ENCODE measurements at regions not wholly inside any gene's neighbourhood (a gene's known extent, or its start where the extent isn't known, plus 50 kb on each side); places are given as distances from the start of the nearest gene placed in this dataset.

DNA sequence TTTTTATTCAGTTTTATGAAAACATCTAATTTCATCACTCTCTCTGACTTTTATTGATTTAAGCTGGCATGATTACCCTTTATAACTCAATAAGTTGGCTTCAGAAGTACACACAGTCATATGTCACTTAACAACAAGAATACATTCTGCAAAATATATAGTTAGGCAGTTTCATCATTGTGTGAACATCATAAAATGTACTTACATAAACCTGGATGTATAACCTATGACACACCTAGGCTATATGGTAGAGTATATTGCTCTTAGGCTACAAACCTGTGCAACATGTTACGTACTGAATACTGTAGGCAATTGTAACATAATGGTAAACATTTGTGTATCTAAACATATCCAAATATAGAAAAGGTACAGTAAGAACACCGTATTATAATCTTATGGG, 362.2 kb upstream of the BTBD3 start:
- TF ChIP-seq, protein P1, sequence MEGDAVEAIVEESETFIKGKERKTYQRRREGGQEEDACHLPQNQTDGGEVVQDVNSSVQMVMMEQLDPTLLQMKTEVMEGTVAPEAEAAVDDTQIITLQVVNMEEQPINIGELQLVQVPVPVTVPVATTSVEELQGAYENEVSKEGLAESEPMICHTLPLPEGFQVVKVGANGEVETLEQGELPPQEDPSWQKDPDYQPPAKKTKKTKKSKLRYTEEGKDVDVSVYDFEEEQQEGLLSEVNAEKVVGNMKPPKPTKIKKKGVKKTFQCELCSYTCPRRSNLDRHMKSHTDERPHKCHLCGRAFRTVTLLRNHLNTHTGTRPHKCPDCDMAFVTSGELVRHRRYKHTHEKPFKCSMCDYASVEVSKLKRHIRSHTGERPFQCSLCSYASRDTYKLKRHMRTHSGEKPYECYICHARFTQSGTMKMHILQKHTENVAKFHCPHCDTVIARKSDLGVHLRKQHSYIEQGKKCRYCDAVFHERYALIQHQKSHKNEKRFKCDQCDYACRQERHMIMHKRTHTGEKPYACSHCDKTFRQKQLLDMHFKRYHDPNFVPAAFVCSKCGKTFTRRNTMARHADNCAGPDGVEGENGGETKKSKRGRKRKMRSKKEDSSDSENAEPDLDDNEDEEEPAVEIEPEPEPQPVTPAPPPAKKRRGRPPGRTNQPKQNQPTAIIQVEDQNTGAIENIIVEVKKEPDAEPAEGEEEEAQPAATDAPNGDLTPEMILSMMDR (IDR thresholded peaks at IDR 0.05): no peak
- TF ChIP-seq EZH2phosphoT487 (IDR thresholded peaks at IDR 0.05) (no peak), EZH2 (IDR thresholded peaks at IDR 0.05) (no peak)
